Dedifferentiated amniotic fluid mesenchymal stem cell (primary cell): ENCODE measurements at regions not wholly inside any gene's neighbourhood (a gene's known extent, or its start where the extent isn't known, plus 50 kb on each side); places are given as distances from the start of the nearest gene placed in this dataset.

Experiments
- DNase-seq: peaks from one replicate; pipeline ENCODE4 v3.0.0-alpha.2; 2016; ENCODE audit errors: extremely low spot score

DNA sequence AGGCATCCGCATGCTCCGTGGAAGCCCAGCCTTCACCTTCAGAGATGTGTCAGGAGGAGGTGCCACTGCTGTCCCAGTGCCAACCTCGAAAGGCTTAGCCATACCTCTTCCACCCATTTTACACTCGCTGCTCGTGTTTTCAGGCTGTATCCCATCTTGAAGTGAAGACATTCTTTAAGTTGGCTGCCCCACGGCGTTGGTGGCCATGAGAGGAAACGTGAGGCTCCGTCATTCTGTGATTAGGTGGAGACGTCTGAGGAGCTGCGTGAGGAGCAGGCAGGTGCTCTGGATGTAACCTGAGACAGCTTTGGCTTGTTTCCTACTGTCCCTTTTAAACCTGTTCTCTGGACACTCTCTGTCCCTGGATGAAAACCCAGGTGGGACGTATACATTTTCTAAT lies 159.9 kb upstream of the RNF32 start:
- DNase-seq = no peak

DNA sequence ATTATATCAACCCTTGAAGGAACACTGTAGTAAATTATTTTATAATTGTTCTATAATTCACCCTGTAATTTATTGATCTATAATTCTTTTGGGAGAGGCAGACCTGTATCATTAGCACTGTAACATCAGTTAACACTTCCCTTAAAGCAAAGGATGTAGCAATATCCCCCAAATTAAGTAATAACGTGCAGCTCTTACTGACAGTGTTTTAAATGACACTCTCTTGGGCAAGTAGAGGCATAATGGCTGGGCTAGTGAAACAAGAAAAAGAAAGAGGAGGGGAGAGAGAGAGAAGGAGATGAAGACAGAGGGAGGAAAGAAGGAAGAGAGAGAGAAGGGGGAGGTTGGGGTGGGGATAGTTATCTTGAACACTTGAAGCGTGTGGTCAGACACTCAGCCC lies 161.0 kb upstream of the RNF32 start:
- DNase-seq = no peak

DNA sequence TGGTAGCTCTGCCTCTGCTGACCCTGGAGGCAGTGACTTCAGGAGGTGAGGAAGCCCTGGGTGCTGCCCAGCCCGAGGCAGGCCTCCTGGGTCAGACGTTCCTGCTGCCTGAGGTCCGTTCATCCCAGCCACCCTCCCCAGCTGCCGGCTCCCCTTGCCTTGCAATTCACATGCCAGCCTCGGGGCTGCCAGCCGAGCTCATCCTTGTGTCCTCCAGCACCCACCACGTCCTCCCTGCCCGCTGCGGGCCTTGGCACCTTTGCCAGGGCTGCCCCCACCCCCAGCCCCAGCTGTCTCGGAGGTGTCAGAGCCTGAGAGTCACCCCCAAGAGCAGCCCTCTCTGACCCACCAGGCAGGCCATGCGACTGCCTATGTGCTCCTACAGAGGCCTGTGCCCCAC lies 162.1 kb upstream of the RNF32 start:
- DNase-seq = no peak

DNA sequence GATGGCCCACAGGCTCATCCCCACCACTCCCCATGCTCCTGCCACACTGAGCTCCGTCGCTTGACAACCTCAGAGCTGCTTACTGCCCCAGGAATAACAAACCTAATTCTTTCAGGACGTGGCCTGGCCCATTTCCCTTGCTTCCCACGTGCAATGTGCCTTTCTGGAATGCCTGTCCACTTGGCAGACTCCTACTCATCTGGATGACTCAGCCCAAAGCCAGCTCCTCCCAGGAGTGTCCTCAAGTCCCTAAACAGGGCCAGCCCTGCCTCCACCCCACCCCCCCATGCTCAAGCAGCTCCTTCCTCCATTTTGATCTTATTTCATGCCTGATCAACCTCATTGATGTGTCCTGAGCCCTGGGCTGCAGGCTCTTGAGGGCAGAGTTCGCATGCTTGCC lies 164.9 kb upstream of the RNF32 start:
- peak; percentile 16 for DNase-seq

DNA sequence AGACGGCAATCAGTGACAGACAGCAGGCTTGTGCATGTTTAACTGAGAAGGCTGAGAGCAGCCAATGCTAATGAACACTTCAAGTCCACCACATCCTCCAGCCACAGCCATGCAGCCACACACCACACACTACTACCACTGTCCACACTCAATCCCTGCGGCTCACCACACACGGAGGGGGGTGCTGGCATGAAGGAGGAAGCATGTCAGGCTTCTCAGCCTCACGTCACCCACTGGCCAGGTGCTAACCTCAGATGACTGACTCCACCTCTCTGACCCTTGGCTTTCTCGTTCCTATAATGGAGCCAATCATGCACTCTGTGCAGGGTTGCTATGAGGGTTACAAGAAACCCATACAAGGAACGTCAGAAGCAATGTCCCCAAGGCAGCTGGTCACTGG lies 165.4 kb upstream of the RNF32 start:
- no peak for DNase-seq

DNA sequence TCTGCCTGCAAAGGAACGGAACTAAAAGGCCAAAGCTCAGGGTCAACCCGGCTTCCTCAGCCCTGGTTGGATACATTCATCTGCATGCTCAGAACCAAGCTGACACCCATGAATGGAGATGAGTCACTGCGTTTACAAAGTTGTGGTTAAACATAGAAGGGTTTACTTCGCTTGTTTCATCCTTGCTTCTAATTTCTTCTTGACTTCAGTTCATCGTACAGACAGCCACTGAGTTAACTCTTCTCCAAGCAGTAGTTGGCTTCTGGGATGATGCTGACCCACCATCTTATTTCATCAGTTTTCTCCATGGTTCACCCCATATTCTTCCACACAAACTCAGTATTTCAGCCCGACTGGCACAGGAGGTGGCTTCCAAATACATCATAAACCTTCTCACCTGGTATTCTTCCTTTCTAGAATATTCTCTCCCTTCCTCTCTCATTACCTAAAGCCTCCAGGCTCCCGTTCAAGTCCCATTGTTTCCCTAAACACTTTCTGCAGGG lies 166.3 kb upstream of the RNF32 start:
- DNase-seq = peak; percentile 24

DNA sequence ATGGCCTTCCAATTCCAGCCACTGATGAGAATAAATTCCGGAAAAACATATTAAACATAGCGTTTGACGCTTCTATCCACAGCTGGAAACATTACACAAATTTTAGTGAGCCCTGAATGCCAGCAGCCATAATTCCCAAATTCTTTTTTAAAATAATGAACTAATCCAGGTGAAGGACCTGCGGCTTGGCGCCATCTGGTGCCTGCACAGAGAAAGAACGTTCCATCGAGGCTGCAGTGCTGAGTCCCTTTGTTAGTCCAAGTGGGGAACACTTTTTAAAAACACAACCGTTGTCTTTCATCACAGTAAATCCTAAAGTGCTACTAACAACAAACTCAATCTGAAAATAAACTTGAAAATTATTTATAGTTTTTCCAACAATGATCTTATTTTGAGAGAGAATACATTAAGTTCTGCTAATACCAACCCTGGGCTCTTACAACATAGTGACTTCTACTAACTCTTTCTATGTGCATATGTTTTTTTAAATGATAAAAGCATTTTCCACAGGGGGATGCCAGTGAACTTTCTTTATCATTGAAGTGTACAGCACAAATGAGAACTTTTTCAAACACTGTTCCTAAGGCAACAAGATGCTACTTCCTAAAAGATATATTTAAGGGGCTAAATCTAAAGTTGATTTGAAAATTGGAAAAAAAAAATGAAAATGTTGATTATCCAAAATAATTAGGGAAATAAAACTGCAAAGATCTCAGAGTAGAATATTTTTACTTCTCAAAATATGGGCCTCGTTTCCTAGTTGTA lies 166.9 kb upstream of the RNF32 start:
- no peak for DNase-seq

DNA sequence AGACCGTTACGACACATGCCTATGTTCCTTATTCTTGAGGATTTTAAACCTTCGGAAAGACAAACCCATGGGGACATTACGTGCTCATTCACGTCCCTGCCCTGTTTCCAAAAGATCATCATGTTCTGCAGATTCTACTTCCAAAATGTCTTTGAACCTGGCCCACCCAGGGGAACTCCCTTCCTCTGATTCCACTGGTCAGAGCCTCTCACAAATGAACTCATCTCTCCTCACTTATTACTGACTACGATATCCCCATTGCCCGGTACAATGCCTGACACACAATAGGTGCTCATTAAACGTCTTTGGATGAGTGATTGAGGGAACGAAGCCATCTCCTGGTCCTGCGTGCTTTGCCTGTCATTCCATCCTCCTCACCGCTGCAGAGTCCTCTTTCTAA lies 168.3 kb upstream of the RNF32 start:
- no peak for DNase-seq

DNA sequence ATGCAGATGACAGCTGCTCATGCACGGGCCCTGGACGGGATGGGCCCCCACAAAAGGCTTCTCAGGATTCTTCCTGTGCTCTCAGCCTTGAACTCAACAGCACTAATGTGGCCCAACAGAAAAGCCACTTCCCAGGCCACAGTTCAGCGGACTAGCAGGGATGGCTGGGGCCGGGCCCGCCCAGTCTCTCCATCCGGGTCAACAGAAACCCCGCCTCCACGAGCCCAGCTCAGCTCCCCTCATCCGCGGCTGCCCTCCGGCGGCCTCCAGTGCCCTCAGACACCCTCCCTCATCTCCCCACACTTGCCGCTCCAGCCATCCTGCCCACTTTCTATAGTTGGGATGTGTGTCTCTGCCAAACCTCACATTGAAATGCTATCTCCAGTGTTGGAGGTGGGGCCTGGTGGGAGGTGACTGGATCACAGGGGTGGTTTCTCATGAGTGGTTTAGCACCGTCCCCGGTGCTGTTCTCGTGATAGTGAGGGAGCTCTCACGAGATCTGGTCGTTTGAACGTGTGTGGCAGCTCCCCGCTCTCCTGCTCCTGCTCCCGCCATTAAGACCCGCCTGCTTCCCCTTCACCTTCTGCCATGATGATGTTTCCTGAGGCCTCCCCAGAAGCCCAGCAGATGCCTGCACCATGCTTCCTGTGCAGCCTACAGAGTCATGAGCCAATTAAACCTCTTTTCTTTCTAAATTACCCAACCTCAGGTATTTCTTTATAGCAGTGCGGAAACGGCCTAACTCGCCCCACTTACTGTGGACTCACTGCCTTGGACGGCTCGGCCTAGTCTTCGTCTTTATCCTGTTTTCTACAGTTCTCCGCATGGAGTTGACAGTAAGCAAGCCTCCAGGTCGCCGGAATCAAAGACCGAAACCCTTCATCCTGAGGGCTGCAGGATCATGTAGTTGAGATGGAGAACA lies 169.9 kb upstream of the RNF32 start:
- no peak for DNase-seq

DNA sequence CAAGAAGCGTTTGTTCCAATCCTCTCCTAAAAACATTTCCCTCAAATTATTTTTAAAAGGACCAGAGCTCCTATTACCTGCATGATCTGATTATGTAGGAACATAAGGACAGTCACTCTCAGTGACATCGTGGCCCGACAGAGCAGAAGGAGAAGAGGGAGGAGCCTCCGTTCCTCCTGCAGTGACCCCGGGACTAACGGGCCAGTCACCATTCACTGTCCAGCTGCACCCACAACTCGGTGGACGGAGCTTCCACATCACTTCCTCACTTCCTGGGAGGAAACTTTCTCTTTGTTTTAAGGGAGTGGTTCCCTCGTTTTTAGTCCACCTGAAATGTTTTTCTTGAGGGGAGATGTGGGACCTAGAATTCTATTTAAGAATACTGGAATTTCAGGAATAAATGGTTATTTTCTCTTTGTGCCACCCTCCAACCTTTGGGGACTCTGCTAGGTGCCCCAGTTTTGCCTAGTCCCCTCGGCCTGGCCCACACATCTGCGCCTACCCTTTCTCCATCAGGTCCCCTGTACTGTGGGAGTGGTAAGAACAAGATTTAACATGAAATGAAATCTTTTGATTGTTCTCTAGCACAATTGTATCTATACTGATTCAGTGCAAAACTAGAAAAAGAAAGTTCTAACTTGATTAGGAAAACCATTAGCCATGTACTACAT lies 173.5 kb upstream of the RNF32 start:
- no peak for DNase-seq

DNA sequence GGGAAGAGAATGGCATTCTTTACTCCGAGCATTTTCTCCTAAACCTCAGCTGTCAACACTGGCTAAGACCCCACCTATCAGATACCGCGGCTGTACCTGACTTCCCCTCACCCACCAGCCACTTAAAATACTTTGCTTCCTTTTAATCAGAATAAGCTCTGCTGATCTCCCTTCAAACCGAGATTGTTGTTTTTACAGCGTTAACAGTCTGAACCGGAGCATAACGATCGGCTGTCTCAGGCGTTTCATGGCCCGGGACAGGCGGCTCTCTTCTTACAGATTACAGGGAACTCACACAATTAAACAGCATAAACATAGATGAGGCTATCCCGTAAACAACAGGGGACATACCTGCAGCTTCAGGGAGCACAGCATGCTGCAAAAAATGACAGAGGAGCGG lies 174.3 kb upstream of the RNF32 start:
- DNase-seq = no peak

DNA sequence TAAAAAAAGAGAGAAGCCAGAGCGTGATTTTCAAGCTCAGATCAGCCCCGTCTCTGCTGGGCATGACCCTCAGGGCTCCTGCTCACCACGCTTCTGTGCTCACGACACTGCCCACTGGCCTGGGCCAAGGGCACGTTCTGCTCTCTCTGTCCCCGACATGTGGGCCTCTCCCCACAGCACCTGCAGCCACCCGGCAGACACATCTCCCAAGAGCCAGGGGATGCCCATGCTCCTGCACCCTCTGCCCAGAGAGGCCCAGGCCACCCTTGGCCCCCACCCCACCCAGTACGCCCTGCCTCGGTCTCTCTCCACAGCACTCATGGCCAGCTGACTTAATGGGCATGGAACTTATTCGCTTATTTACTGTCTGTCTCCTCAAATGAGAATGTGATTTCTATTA lies 175.4 kb upstream of the RNF32 start:
- no peak for DNase-seq

DNA sequence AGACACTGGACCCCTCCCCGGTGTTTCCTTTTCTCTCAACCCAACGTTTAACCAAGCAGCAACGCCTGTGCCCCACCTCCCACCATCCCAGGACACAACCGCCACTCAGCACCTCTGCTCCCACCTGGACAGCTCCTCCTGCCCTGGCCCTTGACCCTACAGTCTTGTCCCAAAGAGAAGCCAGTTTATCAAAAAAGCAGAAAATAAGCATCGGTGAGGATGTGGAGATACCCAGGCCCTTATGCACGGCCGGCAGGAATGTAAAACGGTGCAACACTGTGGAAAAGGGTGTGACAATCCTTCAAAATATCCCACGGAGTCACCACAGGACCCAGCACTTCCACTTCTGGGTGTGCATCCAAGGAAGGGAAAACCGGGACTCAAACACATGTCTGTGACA lies 176.2 kb upstream of the RNF32 start:
- no peak for DNase-seq

DNA sequence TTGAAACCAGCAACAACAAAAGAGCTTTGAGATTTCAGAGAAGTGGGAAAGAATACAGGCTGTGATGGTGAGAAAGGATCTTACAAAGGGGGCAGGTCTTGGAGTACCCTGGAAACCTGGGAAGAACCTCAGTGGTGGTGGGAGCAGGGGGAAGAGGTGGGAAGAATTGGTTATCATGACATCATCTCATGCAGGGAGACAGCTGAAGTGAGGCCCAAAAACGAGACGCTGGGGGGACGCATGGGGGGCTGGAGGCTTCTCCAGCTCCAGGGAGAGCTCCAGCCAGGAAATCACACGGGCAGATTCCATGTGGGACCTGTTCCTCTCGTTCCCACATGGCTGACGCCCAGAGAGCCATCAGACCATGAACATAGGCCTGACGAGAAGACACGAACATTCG lies 177.3 kb upstream of the RNF32 start:
- no peak for DNase-seq

DNA sequence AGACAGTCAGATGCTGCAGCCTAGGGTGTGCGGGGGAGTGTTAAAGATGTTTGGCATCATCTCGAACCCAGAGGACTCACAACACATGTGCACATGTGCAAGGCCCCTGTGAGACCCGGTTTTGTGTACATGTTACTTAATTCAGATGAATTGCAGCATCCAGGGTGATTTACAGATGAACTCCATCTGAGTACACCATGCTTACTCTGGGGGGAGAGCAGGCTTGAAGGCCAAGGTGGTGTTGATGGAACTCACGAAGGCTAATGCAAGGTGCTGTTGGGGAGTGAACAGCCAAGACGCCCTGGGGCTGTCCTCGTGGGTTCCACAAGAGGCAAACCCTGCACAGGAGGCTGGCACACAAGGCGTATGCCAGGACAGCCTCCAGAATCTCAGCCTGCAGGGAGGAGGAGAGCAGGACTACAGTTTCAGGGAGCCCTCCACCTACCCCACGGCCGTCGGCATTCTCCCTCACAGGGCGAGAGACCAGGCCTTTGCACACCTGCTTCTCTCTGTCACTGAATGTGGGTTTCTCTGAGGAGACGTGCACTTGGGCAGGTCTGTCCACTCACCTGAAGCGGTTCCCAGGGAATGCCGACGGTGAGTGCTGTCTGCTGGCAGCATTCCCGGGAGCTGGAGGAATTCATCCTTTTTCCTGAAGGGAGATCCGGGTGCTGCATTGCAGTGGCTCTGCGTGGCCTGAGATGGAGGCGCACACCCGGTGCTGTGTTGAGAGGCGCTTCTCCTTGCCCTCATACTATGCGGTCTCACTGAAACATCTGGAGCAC lies 178.5 kb upstream of the RNF32 start:
- DNase-seq = no peak

DNA sequence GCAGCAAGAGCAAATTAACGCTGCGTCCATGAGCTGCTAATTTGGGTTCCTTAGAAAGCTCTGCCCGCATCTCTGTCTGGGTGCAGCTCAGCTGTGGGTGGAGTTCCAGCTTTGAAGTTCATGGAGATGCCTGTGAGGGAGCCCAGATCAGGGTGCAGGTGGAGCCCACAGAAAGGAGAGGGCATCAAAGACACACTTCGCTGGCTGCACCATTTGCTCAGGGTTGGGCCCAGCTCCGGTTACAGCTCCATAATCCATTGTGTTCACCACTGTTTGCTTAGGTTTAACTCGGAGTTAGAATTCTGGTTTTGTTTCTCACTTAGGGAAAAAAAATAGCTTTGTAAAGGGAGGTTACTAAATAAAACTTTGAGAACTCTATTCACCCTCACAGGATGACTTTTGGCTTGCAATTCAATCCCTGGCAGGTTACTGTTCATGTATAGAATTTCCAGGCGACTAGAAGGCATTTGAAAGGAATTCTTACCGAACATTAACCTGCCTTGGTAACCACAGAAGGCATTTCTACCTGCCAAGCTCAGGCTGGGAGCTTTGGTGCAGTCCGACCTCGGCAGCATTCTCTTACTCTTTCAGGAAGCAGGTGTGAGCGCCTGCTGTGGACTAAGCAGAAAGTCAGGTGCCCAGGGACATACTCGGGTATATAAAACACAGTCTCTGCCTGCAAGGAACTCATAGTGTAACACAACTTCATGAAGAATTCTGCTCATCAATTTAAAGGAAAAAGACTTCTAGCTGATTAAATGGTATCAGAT lies 179.5 kb upstream of the RNF32 start:
- no peak for DNase-seq

DNA sequence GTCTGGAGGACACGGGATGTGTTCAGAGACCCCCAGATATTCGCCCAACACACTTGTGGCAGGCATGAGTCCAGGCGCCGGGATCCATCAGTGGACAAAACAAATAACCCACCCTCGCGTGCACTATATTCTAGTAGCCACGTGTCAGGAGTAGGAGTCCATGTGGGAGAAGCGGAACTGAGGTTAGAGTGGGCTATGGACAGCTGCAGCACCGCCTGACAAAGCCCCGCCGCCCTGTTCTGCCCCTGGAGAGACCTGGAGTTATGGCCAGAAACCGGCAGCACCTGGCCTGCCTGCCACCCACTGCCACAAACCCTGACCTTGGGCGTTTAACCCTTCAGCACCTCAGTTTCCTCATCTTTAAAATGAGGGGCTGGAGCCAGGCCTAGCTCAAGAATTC lies 181.0 kb upstream of the RNF32 start:
- DNase-seq = no peak

DNA sequence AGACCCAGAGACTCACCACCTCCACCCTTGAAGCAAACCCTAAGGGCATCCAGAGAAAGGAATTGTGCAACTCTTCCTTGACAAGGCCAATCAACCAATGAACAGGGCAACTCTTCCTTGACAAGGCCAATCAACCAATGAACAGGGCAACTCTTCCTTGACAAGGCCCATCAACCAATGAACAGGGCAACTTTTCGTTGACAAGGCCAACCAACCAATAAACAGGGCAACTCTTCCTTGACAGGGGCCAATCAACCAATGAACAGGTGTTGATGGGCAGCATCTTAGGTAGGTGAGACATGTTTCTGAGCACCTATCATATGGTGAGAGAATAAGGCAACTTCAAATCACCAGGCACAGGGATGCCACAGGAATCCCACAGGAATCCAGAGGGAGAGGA lies 181.5 kb upstream of the RNF32 start:
- no peak for DNase-seq

DNA sequence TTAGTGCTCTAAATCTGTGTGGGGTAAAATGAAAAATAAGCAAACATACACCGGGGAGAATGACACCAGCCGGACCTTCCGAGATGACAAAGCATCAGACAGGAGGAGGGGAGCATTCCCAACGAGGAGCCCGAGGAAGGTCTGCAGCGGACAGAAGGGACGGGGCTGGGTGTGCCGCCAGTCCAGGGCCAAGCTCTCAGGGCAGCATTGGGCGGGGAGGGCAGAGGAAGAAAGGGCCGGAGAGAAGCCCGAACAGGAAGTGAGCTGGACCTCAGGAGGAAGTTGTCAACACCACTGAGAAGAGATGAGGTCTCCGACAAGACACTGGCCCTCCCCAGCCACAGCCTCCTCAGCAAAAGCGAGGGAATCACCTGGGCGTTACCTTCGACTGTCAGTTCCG lies 182.6 kb upstream of the RNF32 start:
- DNase-seq = no peak

DNA sequence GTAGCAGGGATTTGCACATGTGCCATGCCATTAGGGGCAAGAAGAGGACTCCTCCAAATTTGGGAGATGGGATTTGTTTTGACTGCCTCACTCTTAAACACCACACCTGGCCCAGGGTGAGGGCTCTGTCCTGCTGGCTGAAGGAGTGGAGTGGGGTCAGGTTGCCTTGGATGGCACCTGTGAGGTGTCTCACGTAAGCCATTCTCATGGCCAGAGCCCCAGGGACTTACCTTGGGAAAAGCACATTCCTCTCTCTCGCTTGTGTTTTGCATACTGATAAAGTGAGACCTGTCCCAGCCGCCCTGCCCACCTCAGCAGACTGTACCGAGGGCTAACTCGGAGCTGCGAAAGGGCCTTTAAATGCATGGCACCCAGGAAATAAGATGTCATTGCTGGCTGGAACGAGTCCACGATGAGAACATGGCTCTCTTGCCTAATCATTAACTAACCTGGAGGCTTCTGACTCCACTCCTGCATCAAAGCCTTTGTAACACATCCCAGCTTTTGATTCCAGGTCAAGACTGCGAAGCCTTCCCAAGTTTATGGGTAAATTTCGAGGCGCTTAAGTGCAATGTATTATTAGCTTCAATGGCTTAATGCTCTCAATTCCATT lies 184.0 kb upstream of the RNF32 start:
- DNase-seq = no peak
